AML-193 (cell line): ENCODE measurements at regions not wholly inside any gene's neighbourhood (a gene's known extent, or its start where the extent isn't known, plus 50 kb on each side); places are given as distances from the start of the nearest gene placed in this dataset.

Experiments used
- DNase-seq, 2 experiments: peaks; one replicate each; lab custom pipeline; 2025; lab: John Stamatoyannopoulos, UW

DNA sequence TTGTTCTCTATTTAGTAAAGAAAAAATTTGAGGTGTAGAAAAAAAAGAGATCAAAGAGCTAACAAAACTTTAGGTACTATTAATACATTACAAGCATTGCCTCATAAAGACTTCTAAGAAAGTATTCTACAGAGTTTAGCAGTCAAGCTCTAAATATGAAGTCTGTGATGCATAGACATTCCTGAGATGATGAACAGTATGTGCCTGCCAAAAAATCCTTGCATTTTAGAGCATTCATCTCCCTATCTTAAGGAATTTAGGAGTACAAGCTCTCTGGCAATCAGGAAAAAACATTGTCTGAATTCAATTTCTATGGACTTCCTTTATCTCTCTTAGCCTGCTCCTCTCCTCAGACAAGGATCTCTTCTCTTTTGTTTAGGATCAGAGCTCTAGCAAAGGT lies 202.6 kb upstream of the LRFN5 start:
- DNase-seq = no peak

GRCh38 chr14:41403360-41403759 lies 203.3 kb upstream of the LRFN5 start:
- DNase-seq = no peak

DNA sequence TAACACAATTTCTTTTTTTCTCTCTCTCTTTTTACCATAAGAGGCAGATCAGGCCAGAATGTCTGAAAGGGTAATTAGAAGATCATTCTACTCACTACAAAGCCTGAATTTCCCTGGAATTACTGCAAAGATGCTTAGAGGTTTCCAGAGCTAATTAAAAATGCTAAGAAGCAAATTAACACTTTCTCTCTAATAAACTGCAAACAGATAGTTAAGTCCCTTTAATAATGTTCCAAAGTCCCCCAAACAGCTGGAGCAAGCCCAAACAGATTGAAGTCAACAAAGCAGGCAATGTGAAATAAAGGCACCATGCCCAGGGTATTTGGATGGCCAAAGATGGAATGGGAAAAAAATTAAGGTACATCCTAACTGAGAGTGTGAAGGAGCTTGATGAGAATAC lies 208.8 kb upstream of the LRFN5 start:
- DNase-seq = no peak

DNA sequence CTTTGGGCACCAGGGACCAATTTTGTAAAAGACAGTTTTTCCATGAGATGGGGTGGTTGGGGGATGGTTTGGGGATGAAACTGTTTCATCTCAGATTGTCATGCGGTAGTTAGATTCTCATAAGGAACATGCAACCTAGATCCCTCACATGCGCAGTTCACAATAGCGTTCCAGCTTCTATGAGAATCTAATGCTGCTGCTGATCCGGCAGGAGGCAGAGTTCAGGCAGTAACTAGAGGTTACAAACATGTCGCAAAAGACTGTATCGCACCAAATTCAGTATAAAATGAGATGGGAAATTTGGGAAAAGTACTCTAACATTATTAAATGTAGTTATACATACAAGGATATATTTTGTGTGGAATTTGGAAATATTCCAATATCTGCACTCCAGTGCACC lies 213.2 kb upstream of the LRFN5 start:
- no peak for DNase-seq

DNA sequence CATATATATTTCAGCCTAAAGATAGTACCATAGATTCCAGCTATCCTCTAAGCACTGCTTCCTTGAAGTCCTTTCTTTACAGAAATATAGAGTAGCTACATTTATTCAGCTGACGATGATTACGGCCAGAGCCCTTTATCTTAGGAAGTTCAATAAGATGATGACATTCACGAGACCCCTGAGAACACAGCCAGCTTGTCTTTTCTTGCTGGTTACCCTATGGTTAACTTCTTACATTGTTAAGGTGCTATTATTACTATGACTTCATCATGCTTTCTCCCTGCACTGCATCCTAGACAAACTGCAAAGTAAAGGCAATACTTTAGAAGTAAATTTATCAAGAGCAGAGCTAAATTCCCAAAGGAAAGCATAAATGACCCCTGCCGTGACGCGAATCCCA lies 214.4 kb upstream of the LRFN5 start:
- DNase-seq = no peak

GRCh38 chr14:41389355-41389754 lies 217.3 kb upstream of the LRFN5 start:
- DNase-seq = no peak

GRCh38 chr14:41385797-41386196 lies 220.9 kb upstream of the LRFN5 start:
- no peak for DNase-seq

- no peak for DNase-seq
Observed at GRCh38 chr14:41380017-41380416, 226.7 kb upstream of the LRFN5 start.

DNA sequence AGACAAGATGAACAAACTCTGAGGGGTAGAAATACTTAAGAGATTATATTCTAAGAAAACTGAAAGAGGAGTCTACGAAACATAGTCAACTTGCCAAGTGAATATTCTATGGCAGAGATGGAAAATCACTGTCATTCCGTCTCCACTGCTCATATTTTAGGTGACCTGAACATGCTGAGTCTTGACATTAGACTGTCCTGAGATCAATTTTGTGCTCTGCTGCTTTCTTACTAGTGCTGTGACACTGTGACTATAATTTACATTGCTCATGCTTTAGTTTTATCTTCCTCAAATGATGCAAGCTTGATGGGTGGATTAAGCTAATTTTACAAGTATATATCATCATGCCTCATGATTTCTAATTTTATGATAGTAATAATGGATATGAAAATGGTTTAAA lies 228.2 kb upstream of the LRFN5 start:
- DNase-seq = no peak

DNA sequence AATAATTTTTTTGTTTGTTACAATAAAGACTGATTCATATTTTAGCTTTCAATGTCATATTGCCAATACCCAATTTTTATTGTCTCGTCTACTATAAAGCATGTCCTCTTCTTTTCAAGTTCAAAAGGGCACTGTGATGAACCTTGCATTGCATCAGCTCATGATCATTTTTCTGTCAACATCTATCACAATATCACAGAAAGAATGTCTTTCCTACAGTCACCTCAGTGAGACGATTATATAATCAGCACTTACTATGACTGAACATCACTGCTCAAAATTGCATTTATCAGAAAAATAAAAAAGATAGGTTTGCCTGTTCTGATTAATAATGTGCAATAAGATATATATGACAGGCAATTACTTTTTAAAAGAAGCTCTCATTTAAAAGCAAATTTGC lies 228.7 kb upstream of the LRFN5 start:
- DNase-seq = no peak

DNA sequence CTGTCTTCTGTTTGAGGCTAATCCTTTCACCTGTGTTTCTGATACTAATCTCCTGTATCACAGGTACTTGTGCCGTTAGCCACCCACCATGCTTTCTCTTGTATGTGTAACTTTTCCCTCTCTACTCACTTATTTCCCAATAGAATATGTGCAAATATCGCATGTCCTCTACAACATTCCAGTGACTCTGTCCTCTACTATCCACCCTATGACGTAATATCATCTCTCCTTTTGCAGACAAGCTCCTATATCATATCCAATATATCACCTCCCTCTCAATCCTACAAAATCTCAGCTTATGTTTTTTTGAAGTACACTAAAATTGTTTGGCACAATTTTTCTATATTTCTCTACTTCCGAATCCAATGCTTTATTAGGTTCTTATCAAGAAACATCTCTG lies 232.6 kb upstream of the LRFN5 start:
- no peak for DNase-seq

GRCh38 chr14:41362139-41362538 lies 244.5 kb upstream of the LRFN5 start:
- no peak for DNase-seq

DNA sequence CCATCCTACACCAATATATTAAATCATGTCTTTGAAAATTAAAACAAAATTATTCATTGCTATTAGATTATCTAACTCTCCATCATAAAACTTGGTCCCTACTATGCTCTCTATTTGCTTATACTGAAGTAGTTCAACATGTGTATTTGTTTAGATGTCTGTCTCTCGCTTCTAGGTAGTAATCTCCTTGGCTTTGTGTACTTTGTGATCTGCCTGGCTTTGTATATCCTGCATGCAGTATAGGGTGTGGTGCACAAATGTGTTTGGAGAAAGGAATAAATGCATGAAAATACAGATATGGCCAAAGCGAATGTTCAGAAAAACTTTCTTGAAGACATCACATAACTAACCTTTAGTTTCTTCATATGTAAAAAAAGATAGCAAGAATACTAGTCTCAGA lies 246.6 kb upstream of the LRFN5 start:
- DNase-seq = no peak

DNA sequence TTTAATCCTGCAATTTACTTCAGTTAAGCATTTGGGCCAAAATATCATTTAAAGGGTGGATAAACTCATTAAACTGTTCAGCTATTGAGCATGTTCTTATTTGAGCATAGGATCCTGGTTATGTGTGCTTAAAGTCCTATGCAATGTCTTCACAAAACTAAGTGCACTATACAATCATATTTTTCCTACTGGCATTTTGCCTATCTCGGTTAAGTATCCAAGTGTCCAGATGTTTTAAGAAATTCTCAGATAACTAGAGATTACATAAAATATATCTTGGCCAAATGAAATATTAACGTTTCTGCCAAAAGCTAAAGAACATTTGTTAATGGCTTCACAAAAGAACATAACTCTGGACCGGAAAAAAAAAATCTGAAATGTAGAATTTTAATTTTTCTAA lies 250.8 kb upstream of the LRFN5 start:
- DNase-seq = no peak

DNA sequence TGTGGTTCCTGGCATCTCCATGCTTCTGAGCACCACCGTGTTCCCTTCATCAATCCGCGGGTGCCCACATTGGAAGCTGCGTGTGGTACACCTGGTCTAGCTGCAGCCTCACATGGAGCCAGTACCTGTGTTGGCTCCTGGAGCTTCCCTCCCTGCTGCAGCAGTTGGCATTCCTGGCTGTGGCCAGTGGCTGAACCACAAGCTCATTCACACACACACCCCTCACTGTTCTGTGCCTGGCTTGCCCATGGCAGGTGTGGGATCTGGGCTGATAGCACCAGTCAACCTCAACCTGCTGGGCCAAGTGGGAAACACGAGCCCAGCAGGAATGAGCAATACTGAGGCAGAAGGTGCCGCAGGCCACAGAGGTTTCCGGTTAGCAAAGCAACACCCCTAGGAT lies 256.2 kb upstream of the LRFN5 start:
- DNase-seq = no peak

DNA sequence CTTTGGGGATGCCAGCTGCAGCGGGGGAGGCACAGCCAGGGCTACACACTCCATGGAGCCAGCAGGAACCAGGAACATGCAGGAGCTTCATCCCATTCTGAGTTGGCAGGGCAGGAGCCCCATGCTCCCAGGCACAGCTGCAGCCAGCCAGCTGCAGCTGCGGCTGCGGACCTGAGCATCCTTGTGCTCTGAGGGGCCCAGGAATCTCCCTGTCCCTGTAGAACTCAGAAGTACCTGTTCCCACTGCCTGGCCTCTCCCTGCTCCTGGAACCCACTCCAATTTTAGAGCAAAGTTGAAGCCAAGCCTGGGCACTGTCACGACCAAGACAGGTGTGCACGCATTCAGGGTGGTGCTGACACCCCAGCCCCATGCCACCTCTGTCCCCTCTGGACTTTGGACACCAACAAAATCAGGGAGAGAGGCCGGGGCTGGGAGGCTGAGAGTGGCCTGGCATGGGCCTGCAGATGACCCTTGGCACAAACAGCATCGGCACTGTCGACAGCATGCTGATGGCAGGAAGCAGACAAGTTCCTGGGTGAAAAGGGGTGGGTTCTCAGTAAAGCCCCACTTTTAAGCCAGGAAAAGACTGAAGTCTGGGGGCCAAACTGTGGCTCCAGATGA lies 257.3 kb upstream of the LRFN5 start:
- no peak for DNase-seq

- DNase-seq = no peak
Observed at GRCh38 chr14:41343857-41344256, 262.8 kb upstream of the LRFN5 start.

DNA sequence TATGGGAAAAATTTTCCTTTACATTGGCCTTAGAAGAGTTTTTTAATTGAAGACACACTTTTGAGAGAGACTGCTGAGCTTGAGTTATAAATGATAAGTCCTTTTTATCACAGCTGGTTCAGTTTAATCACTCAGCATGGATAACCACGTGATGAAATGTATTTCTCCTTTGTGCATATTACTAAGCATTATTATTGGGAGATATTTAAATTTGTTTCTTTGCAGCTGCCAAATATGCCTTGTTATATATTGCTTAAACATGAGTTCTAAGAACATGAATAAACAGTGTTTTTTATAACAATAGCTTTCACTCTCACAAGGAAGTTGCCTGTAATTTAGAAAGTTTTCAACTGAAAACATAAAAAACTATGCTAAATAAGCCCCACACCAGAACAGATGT lies 293.5 kb upstream of the LRFN5 start:
- DNase-seq = no peak

- no peak for DNase-seq
Observed at GRCh38 chr14:41303506-41303905, 303.2 kb upstream of the LRFN5 start.

GRCh38 chr14:41302776-41303175 lies 303.9 kb upstream of the LRFN5 start:
- DNase-seq = no peak

DNA sequence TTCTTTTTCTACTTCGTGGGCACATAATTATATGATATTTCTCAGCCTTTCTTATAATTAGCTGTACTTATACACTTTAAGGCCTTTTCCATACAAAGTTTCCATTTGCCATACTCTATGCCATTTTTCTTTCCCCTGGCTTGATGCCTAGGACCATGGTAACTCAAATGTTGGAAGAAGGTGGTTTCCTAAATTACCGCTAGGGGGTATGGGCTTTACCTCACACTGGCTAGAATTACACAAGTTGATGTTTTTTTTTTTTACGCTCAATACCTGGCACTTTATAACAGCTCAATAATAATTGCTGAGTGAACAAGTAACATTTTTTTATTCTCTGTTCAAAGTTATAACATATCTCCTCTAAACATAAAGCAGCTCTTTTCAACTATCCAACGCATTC lies 306.8 kb upstream of the LRFN5 start:
- DNase-seq = no peak

DNA sequence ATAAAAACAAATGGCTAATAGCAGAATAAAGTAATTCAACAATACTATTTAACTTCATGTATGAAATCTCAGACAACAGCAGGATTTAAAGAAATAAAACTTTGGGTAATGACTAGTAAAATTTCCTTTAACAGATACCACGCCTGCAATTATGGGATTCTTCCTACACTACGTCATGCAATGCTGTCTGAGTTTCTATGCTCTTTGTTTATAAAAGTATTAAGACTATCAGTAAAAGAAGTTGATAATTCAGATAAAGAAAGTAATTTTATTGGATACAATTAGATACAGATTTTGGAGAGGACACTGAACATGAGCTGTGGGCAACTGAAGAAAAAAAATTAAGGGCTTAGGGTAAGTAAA lies 308.4 kb upstream of the LRFN5 start:
- DNase-seq = no peak

DNA sequence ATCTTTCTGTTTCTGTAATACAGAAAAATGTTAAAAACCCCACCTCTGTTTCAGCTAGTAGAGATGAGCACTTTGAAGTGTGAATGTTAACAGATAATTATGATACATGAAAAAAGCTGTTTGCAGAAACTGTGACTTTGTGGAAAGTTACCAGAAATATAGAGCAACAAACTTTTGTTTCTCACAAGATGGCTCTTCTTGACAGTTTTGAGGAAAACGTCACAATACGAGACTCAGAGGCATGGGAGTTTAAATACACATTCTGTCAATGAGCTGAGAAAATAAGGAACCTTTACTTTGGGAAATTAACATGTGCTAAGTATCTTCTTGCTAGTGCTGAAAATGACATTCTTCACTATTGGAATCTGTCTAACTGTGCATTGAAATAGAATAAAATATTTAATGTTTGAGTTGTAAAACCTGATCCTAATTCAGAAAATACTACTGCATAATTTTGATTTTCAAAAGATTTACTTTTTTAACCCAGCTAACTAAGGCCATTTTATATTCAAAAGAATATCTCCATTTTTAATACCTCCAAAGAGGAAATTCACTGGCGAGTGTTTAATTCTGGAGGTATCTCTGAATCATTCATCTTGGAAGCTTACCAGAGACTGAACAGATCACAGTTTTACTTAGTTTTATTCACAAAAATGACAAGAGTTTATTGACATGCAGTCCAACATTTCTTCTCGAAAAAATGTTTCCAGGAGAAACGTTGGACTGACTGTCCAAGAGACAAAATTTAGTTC lies 308.9 kb upstream of the LRFN5 start:
- DNase-seq = no peak

- DNase-seq = no peak
Observed at GRCh38 chr14:41295734-41296133, 310.9 kb upstream of the LRFN5 start.
